ENCODE measurements at regions not wholly inside any gene's neighbourhood (a gene's known extent, or its start where the extent isn't known, plus 50 kb on each side); places are given as distances from the start of the nearest gene placed in this dataset.

DNA sequence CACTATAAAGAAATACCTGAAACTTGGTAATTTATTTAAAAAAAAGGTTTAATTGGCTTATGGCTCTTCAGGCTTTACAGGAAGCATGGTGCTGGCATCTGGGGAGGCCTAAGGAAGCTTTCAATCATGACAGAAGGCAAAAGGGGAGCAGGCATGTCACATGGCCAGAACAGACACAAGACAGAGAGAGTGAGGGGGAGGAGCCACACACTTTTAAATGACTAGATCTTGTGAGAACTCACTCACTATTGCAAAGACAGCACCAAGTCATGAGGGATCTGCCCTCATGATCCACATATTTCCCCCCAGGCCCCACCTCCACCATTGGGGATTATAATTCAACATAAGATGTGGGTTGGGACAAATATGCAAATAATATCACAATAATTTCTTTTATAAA lies 355.6 kb downstream of the DAD1 start:
- Histone ChIP-seq H3K18ac (ENCODE audit: low read depth, low read length) (no peak overlapping the region), H3K79me1 (ENCODE audit: low read depth in 1 of 2, low read length in 2 of 2) (no peaks in the 10 kb centered on the region), H3K9me3 (ENCODE audit: control insufficient read depth, insufficient read depth, low read length) (peaks cover 5% of the 10 kb centered on the region; the same call in 1 of the 2 replicates), H2BK20ac (ENCODE audit: low read depth, low read length) (no peak overlapping the region), H3K23ac (ENCODE audit: low read depth, low read length) (no peak overlapping the region), H2BK5ac (ENCODE audit: low read depth, low read length, poor library complexity, severe bottlenecking) (no peak overlapping the region), H3K36me3 (ENCODE audit: control insufficient read depth, insufficient read depth, low read length) (no peaks in the 10 kb centered on the region), H4K8ac (ENCODE audit: low read depth in 2 of 2, low read length in 2 of 2) (no peak overlapping the region), H3K27me3 (ENCODE audit: control insufficient read depth, insufficient read depth, low read length) (no peaks in the 10 kb centered on the region), H2AFZ (replicated peaks; ENCODE audit: low read length, poor library complexity) (no peak overlapping the region), H3K4ac (ENCODE audit: low read depth, low read length) (no peak overlapping the region), H2AK5ac (ENCODE audit: low read depth, low read length) (no peak overlapping the region), H3K27ac (ENCODE audit: insufficient read depth, low read length) (no peak overlapping the region), H3K9ac (ENCODE audit: low read depth, low read length) (no peak overlapping the region), H2AK9ac (replicated peaks; ENCODE audit: low read depth, low read length, poor library complexity) (no peak overlapping the region), H4K20me1 (ENCODE audit: insufficient read depth, low read length) (no peaks in the 10 kb centered on the region), H3K14ac (replicated peaks; ENCODE audit: low read depth, low read length) (no peak overlapping the region), H3K56ac (ENCODE audit: extremely low read depth, insufficient read depth, low read length) (no peak overlapping the region), H2BK120ac (ENCODE audit: low read depth, low read length) (no peak overlapping the region), H4K91ac (ENCODE audit: insufficient read depth, low read depth, low read length) (no peak overlapping the region), H3K4me1 (ENCODE audit: control insufficient read depth, insufficient read depth, low read length) (no peaks in the 10 kb centered on the region), H3K9me1 (ENCODE audit: insufficient read depth, low read length) (no peaks in the 10 kb centered on the region), H3K4me3 (ENCODE audit: insufficient read depth, low read depth, low read length) (no peak overlapping the region), H4K5ac (ENCODE audit: low read depth, low read length) (no peak overlapping the region), H2BK15ac (ENCODE audit: low read depth, low read length) (no peak overlapping the region), H3K4me2 (ENCODE audit: low read depth, low read length) (no peak overlapping the region)
- BruUV-seq (replicated peaks), result no TSS peak
- TF ChIP-seq RFX5 (IDR thresholded peaks at IDR 0.05; ENCODE audit: low read depth, low read length) (no peak), MXI1 (IDR thresholded peaks at IDR 0.05; ENCODE audit: borderline replicate concordance, low read depth, low read length) (no peak), MAFK (IDR thresholded peaks at IDR 0.05; ENCODE audit: low read depth, low read length) (no peak), USF2 (IDR thresholded peaks at IDR 0.05; ENCODE audit: low read depth, low read length) (no peak), CEBPB (IDR thresholded peaks at IDR 0.05; ENCODE audit: low read depth, low read length) (no peak), MAZ (IDR thresholded peaks at IDR 0.05; ENCODE audit: borderline replicate concordance, low read depth, low read length) (no peak), POLR2A (IDR thresholded peaks at IDR 0.05; ENCODE audit: low read depth, low read length) (no peak), SMC3 (IDR thresholded peaks at IDR 0.05; ENCODE audit: low read depth, low read length) (no peak), RAD21 (IDR thresholded peaks at IDR 0.05; ENCODE audit: low read length) (no peak), RCOR1 (IDR thresholded peaks at IDR 0.05; ENCODE audit: insufficient replicate concordance, low read length) (no peak), NFE2L2 (IDR thresholded peaks at IDR 0.05; ENCODE audit: low read depth, low read length) (no peak), CHD1 (IDR thresholded peaks at IDR 0.05; ENCODE audit: low read depth, low read length) (no peak), FOS (IDR thresholded peaks at IDR 0.05; ENCODE audit: low read depth, low read length) (no peak)
- TF ChIP-seq, protein P1, sequence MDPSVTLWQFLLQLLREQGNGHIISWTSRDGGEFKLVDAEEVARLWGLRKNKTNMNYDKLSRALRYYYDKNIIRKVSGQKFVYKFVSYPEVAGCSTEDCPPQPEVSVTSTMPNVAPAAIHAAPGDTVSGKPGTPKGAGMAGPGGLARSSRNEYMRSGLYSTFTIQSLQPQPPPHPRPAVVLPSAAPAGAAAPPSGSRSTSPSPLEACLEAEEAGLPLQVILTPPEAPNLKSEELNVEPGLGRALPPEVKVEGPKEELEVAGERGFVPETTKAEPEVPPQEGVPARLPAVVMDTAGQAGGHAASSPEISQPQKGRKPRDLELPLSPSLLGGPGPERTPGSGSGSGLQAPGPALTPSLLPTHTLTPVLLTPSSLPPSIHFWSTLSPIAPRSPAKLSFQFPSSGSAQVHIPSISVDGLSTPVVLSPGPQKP (IDR thresholded peaks at IDR 0.05; ENCODE audit: borderline replicate concordance, low read depth, low read length), result no peak
- dilution Hi-C loops (cut with HindIII; ENCODE audit: low sequenced_read_pairs, unreplicated experiment) (no loop called here), intact Hi-C loops (cut with micrococcal nuclease) (no loop called here), in situ Hi-C loops (cut with MboI; ENCODE audit: low sequenced_read_pairs) (no loop called here)
- POLR2A ChIA-PET (ENCODE audit: unreplicated experiment), result no interaction called here
- DNase-seq, result no peak
- CTCF ChIA-PET, result interaction anchor here (0.8 kb wide), 1 partner anchor 32 kb away, joined by 4 read pairs; no protein-coding TSS in a partner anchor
- no peak for ATAC-seq (ENCODE audit: low read depth)

Data from IMR-90 (cell line).